Heart right ventricle (tissue), 16 donors: ENCODE measurements at regions not wholly inside any gene's neighbourhood (a gene's known extent, or its start where the extent isn't known, plus 50 kb on each side); places are given as distances from the start of the nearest gene placed in this dataset.

Experiments used
- ATAC-seq, 8 donors: fragments of 200-7000 bp; cut with Tn5 transposase; one replicate each; pipeline ENCODE4 v1.9.1; 2020; ENCODE audit warnings: mild to moderate bottlenecking in 8 of 8, moderate library complexity in 8 of 8, moderate number of reproducible peaks in 1 of 8
- DNase-seq, 2 donors: peaks; one replicate each; pipeline ENCODE4 v3.0.0-alpha.2; 2020
- H3K27ac ChIP-seq, 10 donors: fragments of 200-600 bp; sonication (generic) in 2 of 10; one replicate each; pipeline versions ENCODE4 v1.5.0 to v1.8.0; 2020 to 2022; ENCODE audit warnings: mild to moderate bottlenecking in 3 of 10
- H3K27me3 ChIP-seq, 7 donors: fragments of 200-600 bp; one replicate each; pipeline ENCODE4 v1.8.0; 2021 to 2022; ENCODE audit warnings: mild to moderate bottlenecking in 2 of 7
- H3K36me3 ChIP-seq, 9 donors: fragments of 200-600 bp; sonication (generic) in 1 of 9; one replicate each; pipeline versions ENCODE4 v1.5.0 to v1.8.0; 2020 to 2022; ENCODE audit warnings: mild to moderate bottlenecking in 2 of 9
- H3K4me1 ChIP-seq, 9 donors: fragments of 200-600 bp; sonication (generic) in 1 of 9; one replicate each; pipeline versions ENCODE4 v1.5.0 to v1.8.0; 2020 to 2022; ENCODE audit warnings: mild to moderate bottlenecking in 4 of 9
- H3K4me3 ChIP-seq, 10 donors: fragments of 200-600 bp; sonication (generic) in 2 of 10; one replicate each; pipeline versions ENCODE4 v1.5.0 to v1.8.0; 2020 to 2022; ENCODE audit warnings: mild to moderate bottlenecking in 7 of 10, moderate library complexity in 2 of 10
- H3K9me3 ChIP-seq, 11 donors: fragments of 200-600 bp in 10 of 11; sonication (generic) in 2 of 11; one replicate each; pipeline versions ENCODE4 v1.5.0 to v1.8.0; 2013 to 2022; ENCODE audit warnings: mild to moderate bottlenecking in 2 of 11, control low read depth in 1 of 11, moderate library complexity in 1 of 11
- CTCF ChIP-seq, 9 donors: fragments of 200-600 bp; sonication (generic) in 2 of 9; IDR thresholded peaks; one replicate each; pipeline versions ENCODE4 v1.5.0 to v1.8.0; 2021 to 2022; ENCODE audit warnings: antibody characterized with exemption in 9 of 9, mild to moderate bottlenecking in 5 of 9, moderate library complexity in 1 of 9
- WGBS, 2 donors: extraction: QIAGEN DNeasy Blood & Tissue Kit; methylation state at CpG; one replicate each; pipeline ENCODE4 v1.1.7; 2013; ENCODE audit warnings: inconsistent platforms in 1 of 2; 5-methylcytosine and 5-hydroxymethylcytosine counted together
- intact Hi-C, 10 donors: fragments of 100-400 bp; cut with DNase I; formaldehyde crosslinking; loops; one replicate each; pipeline versions ENCODE4 v1.11.1 to v1.14.2; 2022
- donor health status: Arrhythmogenic right ventricular cardiomyopathy.
- donor health status: ischemic (EF 13 %, LVEDD 7.1; RV severe dilation, severe dysfunction).
- donor health status: healthy with polysubstance abuse.
- donor health status: DM: no; HTN: yes; CAD: no.
- donor health status: DM: no; HTN: no; CAD: no.
- donor health status: ischemic (EF 25% LVEDD 6.9; RV normal size, moderate dysfunction).
- donor health status: ischemic (EF 25% LVEDD 5.7; RV mildly dilated, moderate dysfunction).
- donor health status: healthy.
- donor health status: DM: yes; HTN: yes; CAD: no.
- donor health status: Ischemic cardiomyopathy.
- donor health status: ischemic (EF 35%, LVEDD 5.7; RV mildly dilated, moderate dysfunction).
- donor health status: nonischemic (EF 11% LVEDD 7.7; RV severe dilation, severe dysfunction).
- donor health status: DM: yes; HTN: yes; CAD: no.
- donor health status: PGD.
- donor health status: ischemic (EF 29% LVEDD 5.4; RV normal size, mild dysfunction).
- donor health status: nonischemic (EF 23%, LVEDD 6.1; RV moderate dilation, normal function).

- WGBS, 2 donors: 78 to 82% methylated on average over 4 of the region's 4 CpGs
- ATAC-seq (no peak), DNase-seq (no peak)
- Histone ChIP-seq H3K27me3 (no peaks in the 10 kb centered on the region), H3K9me3 (no peaks in the 10 kb centered on the region), H3K4me1 (peaks cover 5 to 51% (median 31%) of the 10 kb centered on the region in 9 donors), H3K27ac (no peak overlapping the region), H3K36me3 (no peaks in the 10 kb centered on the region), H3K4me3 (no peak overlapping the region)
- no peak for TF ChIP-seq CTCF (IDR thresholded peaks at IDR 0.05)
- intact Hi-C loops: no loop called here
These were observed 64.1 kb downstream of the KLF12 start for GRCh38 chr13:74070065-74070464.

GRCh38 chr13:74068471-74068870 is 65.7 kb downstream of the KLF12 start:
- DNase-seq (no peak), ATAC-seq (no peak)
- Histone ChIP-seq H3K4me3 (no peak overlapping the region), H3K27ac (no peak overlapping the region), H3K36me3 (no peaks in the 10 kb centered on the region), H3K9me3 (no peaks in the 10 kb centered on the region), H3K4me1 (peaks cover 3 to 51% (median 24%) of the 10 kb centered on the region in 9 donors), H3K27me3 (no peaks in the 10 kb centered on the region)
- 93 to 94% methylated on average over 7 of the region's 7 CpGs for WGBS, 2 donors
- intact Hi-C loops: no loop called here
- no peak for TF ChIP-seq CTCF (IDR thresholded peaks at IDR 0.05)

- no peak for TF ChIP-seq CTCF (IDR thresholded peaks at IDR 0.05)
- intact Hi-C loops: no loop called here
- 83 to 89% methylated on average over 2 of the region's 2 CpGs for WGBS, 2 donors
- Histone ChIP-seq H3K9me3 (no peaks in the 10 kb centered on the region), H3K27me3 (no peaks in the 10 kb centered on the region), H3K36me3 (no peaks in the 10 kb centered on the region), H3K27ac (no peak overlapping the region), H3K4me3 (no peak overlapping the region), H3K4me1 (peaks cover 3 to 50% (median 29%) of the 10 kb centered on the region in 9 donors)
- DNase-seq (no peak), ATAC-seq (no peak)
These were observed 66.4 kb downstream of the KLF12 start for GRCh38 chr13:74067818-74068217.

- Histone ChIP-seq H3K27ac (no peak overlapping the region), H3K4me3 (no peak overlapping the region), H3K27me3 (no peaks in the 10 kb centered on the region), H3K9me3 (no peaks in the 10 kb centered on the region), H3K4me1 (peaks cover 6 to 56% (median 38%) of the 10 kb centered on the region in 9 donors), H3K36me3 (no peaks in the 10 kb centered on the region)
- intact Hi-C loops: no loop called here
- DNase-seq (no peak), ATAC-seq (no peak)
- no peak for TF ChIP-seq CTCF (IDR thresholded peaks at IDR 0.05)
These were observed 67.3 kb downstream of the KLF12 start for GRCh38 chr13:74066937-74067336.
